ENCODE measurements at regions not wholly inside any gene's neighbourhood (a gene's known extent, or its start where the extent isn't known, plus 50 kb on each side); places are given as distances from the start of the nearest gene placed in this dataset.

DNA sequence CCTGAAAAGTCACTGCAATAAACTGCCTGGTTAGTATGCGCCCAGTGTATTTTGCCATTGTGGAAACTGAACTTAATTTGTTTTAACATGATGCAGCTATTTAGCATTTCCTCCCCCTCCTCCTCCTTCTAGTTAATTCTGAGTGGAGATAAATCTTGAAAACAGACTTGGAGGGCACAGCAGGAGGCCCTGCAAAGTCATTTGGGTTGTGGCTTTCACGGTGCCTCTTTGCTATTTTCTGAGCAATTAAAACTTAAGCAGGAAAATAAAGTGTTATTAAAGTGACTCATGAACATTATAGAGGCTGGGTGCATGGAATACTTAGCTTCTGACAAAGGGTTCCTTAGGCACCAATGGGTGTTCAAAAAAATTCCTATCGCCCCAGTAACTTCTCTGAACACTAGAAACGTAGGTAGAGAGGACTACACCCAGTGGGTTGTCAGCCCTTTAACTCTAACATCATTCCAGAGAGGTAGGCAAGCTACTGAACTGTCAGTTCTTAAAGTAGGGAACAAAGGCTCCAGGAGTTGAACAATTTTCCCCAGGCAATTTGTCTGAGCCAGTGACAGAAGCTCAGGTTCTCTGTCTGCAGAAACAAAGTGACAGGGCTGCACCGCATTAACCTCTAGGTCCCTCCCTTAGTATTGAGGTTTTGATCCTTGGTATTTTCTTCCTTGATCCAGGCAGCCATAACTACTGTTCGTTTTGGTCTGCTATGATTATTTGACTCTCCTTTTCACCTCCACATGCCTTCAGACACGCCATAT is 158.3 kb upstream of the KIT start:
- ChIA-PET CTCF (no interaction called here), POLR2A (interaction anchor here (0.8 to 2.0 kb wide), 4 partner anchors 12 to 163 kb away, joined by 3 to 12 read pairs (median 3); no protein-coding TSS in a partner anchor)
- no peak overlapping the region for H3K4me3 ChIP-seq (ENCODE audit: low read depth, low read length)
- peak; percentile 63 for DNase-seq (ENCODE audit: low read depth, low spot score)
- TF ChIP-seq, protein P1, sequence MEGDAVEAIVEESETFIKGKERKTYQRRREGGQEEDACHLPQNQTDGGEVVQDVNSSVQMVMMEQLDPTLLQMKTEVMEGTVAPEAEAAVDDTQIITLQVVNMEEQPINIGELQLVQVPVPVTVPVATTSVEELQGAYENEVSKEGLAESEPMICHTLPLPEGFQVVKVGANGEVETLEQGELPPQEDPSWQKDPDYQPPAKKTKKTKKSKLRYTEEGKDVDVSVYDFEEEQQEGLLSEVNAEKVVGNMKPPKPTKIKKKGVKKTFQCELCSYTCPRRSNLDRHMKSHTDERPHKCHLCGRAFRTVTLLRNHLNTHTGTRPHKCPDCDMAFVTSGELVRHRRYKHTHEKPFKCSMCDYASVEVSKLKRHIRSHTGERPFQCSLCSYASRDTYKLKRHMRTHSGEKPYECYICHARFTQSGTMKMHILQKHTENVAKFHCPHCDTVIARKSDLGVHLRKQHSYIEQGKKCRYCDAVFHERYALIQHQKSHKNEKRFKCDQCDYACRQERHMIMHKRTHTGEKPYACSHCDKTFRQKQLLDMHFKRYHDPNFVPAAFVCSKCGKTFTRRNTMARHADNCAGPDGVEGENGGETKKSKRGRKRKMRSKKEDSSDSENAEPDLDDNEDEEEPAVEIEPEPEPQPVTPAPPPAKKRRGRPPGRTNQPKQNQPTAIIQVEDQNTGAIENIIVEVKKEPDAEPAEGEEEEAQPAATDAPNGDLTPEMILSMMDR (IDR thresholded peaks at IDR 0.05; ENCODE audit: insufficient read depth, low read length, missing control alignments): no peak

DNA sequence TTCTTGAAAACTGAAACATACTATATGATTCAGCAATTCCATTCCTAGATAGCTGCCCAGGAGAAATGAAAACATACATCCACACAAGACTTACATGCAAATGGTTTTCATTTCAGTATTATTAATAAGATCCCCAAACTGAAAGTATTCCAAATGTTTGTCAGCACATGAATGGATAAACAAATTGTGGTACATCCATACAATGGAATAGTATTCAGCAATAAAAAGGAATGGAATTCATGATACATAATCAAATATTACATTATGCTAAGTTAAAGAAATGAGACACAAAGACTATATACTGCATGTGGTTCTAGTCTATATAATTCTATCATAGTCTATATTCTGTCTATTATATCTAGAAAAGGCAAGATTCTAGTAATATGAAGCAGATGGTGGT is 152.4 kb upstream of the KIT start:
- POLR2A ChIA-PET: no interaction called here
- TF ChIP-seq, protein P1 (IDR thresholded peaks at IDR 0.05; ENCODE audit: insufficient read depth, low read length, missing control alignments): no peak
- CTCF ChIA-PET: no interaction called here
- H3K4me3 ChIP-seq (ENCODE audit: low read depth, low read length): no peak overlapping the region
- no peak for DNase-seq (ENCODE audit: low read depth, low spot score)

DNA sequence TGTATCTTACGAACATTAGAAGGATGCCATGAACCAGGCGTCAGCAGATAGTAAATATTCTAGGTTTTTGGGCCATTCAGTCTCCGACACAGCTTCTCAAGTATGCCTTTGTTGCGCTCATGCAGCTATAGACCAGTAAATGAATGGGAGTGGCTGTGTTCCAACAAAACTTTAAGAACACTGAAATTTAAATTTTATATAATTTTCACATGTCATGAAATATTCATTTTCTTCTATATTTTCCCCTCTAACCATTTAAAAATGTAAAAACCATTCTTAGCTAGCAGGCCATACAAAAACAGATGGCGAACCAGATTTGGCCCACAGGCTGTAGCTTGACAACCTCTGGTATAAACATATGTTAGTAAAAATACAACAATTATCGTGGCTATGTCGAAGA is 151.8 kb upstream of the KIT start:
- POLR2A ChIA-PET: no interaction called here
- TF ChIP-seq, protein P1 (IDR thresholded peaks at IDR 0.05; ENCODE audit: insufficient read depth, low read length, missing control alignments): no peak
- H3K4me3 ChIP-seq (ENCODE audit: low read depth, low read length): no peak overlapping the region
- no peak for DNase-seq (ENCODE audit: low read depth, low spot score)
- CTCF ChIA-PET: no interaction called here

DNA sequence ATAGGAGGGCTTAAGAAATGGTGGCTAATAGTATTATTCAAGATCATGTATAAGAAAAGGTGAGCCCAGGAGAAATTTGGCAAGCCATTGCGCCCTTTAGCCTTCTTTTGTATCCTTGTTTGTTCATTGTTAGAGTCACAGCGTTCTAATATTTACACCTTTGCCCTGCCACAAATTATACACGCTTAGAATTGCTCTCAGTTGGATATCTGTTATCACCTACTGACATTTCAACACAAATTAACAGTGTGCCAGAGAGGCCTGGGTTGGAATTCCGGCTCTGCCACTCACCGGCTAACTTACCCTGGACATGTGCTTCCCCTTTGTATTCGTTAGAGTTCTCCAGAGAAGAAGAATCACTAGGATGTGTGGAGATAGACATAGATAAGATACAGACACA is 148.7 kb upstream of the KIT start:
- ChIA-PET POLR2A (no interaction called here), CTCF (no interaction called here)
- no peak overlapping the region for H3K4me3 ChIP-seq (ENCODE audit: low read depth, low read length)
- DNase-seq (ENCODE audit: low read depth, low spot score): no peak
- TF ChIP-seq, protein P1 (IDR thresholded peaks at IDR 0.05; ENCODE audit: insufficient read depth, low read length, missing control alignments): no peak

- no peak overlapping the region for H3K4me3 ChIP-seq (ENCODE audit: low read depth, low read length)
- ChIA-PET POLR2A (interaction anchor here (1.2 kb wide), 1 partner anchor 14 kb away, joined by 3 read pairs; no protein-coding TSS in a partner anchor), CTCF (interaction anchor here (0.8 to 1.1 kb wide), 3 partner anchors 10 to 16 kb away, joined by 3 read pairs; no protein-coding TSS in a partner anchor)
- TF ChIP-seq, protein P1 (IDR thresholded peaks at IDR 0.05; ENCODE audit: insufficient read depth, low read length, missing control alignments): no peak
- peak; percentile 79 for DNase-seq (ENCODE audit: low read depth, low spot score)
These were observed 144.6 kb upstream of the KIT start for GRCh38 chr4:54513204-54513603.

DNA sequence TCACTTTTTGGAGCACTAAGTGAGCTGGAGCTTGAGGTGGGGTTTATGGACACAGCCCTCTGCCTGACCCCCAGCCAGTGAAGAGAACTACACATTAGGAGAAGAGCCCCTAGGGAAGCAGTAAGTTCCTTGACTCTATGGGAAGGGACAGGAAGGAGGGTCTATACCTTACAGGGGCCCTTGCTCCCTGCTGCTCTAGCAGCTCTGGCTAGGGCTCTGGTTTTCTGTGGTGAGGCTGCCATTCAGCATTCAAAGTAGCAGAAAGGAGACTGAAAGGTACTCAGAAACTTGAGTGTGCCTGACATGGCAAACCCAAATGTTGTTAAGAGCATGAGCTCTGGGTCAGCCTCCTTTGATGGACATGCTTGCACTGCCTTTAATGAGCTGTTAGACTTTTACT is 144.0 kb upstream of the KIT start:
- TF ChIP-seq, protein P1 (IDR thresholded peaks at IDR 0.05; ENCODE audit: insufficient read depth, low read length, missing control alignments): no peak
- CTCF ChIA-PET: interaction anchor here (0.8 to 1.1 kb wide), 3 partner anchors 10 to 16 kb away, joined by 3 read pairs; no protein-coding TSS in a partner anchor
- DNase-seq (ENCODE audit: low read depth, low spot score): no peak

More for the DNA sequence above, 144.0 kb upstream of the KIT start:
- POLR2A ChIA-PET: interaction anchor here (1.2 kb wide), 1 partner anchor 14 kb away, joined by 3 read pairs; no protein-coding TSS in a partner anchor
- no peak overlapping the region for H3K4me3 ChIP-seq (ENCODE audit: low read depth, low read length)

Data from AG04449 (cell line).